GM12891 (cell line): ENCODE measurements at regions not wholly inside any gene's neighbourhood (a gene's known extent, or its start where the extent isn't known, plus 50 kb on each side); places are given as distances from the start of the nearest gene placed in this dataset.

Source experiments
- POLR2A ChIP-seq: IDR thresholded peaks from 2 replicates; pipeline ENCODE4 v1.6.1; 2011; ENCODE audit warnings: low read depth, low read length, control low read depth
- POLR2AphosphoS5 ChIP-seq: IDR thresholded peaks from 2 replicates; pipeline ENCODE4 v1.6.1; 2011; ENCODE audit warnings: low read depth, low read length, control low read depth
- POU2F2 ChIP-seq: IDR thresholded peaks from 2 replicates; pipeline ENCODE4 v1.6.1; 2011; ENCODE audit warnings: low read depth, mild to moderate bottlenecking, control low read depth, low read length, moderate library complexity
- SPI1 ChIP-seq: IDR thresholded peaks from 2 replicates; pipeline ENCODE4 v1.6.1; 2011; ENCODE audit warnings: low read depth, low read length, control low read depth
- TAF1 ChIP-seq: IDR thresholded peaks from 2 replicates; pipeline ENCODE4 v1.6.1; 2011; ENCODE audit warnings: low read depth, low read length, control low read depth

GRCh38 chr4:169841776-169842175 lies 84.0 kb upstream of the HPF1 start:
- TF ChIP-seq POLR2A: no peak
- no peak for TF ChIP-seq POLR2AphosphoS5
- no peak for TF ChIP-seq POU2F2
- TF ChIP-seq SPI1: no peak
- no peak for TF ChIP-seq TAF1
